Activated CD8-positive, alpha-beta memory T cell treated with anti-CD3 and anti-CD28 coated beads for 36 hours (primary cell): ENCODE measurements at regions not wholly inside any gene's neighbourhood (a gene's known extent, or its start where the extent isn't known, plus 50 kb on each side); places are given as distances from the start of the nearest gene placed in this dataset.

Experiments used
- CTCF ChIA-PET: fragments of 350-600 bp; sonication (Branson Sonifier 250); formaldehyde crosslinking; loops from one replicate; lab custom pipeline; 2021; ENCODE audit warnings: antibody characterized with exemption; lab: Charles Lee
- POLR2A ChIA-PET: fragments of 350-600 bp; sonication (Branson Sonifier 250); formaldehyde crosslinking; loops from one replicate; lab custom pipeline; 2021; ENCODE audit warnings: antibody characterized with exemption; lab: Charles Lee

GRCh38 chr2:239531456-239532241 is 130.8 kb upstream of the HDAC4 start:
- POLR2A ChIA-PET: no interaction called here
- CTCF ChIA-PET: no interaction called here

GRCh38 chr2:239530749-239531316 is 130.0 kb upstream of the HDAC4 start:
- POLR2A ChIA-PET: no interaction called here
- CTCF ChIA-PET: no interaction called here

GRCh38 chr2:239529313-239530015 is 128.6 kb upstream of the HDAC4 start:
- POLR2A ChIA-PET: no interaction called here
- CTCF ChIA-PET: no interaction called here

GRCh38 chr2:239528883-239529282 is 128.1 kb upstream of the HDAC4 start:
- ChIA-PET POLR2A (no interaction called here), CTCF (no interaction called here)

GRCh38 chr2:239528146-239528545 is 127.3 kb upstream of the HDAC4 start:
- POLR2A ChIA-PET: no interaction called here
- CTCF ChIA-PET: no interaction called here

GRCh38 chr2:239526666-239527415 is 126.0 kb upstream of the HDAC4 start:
- ChIA-PET POLR2A (no interaction called here), CTCF (no interaction called here)

GRCh38 chr2:239526038-239526437 is 125.2 kb upstream of the HDAC4 start:
- POLR2A ChIA-PET: no interaction called here

GRCh38 chr2:239523954-239524330 is 123.1 kb upstream of the HDAC4 start:
- ChIA-PET CTCF (no interaction called here), POLR2A (no interaction called here)

More at GRCh38 chr2:239526038-239526437, 125.2 kb upstream of the HDAC4 start:
- CTCF ChIA-PET: no interaction called here

GRCh38 chr2:239523147-239523953 is 122.5 kb upstream of the HDAC4 start:
- POLR2A ChIA-PET: no interaction called here
- CTCF ChIA-PET: no interaction called here

GRCh38 chr2:239522740-239523119 is 121.9 kb upstream of the HDAC4 start:
- CTCF ChIA-PET: no interaction called here
- POLR2A ChIA-PET: no interaction called here

- ChIA-PET CTCF (no interaction called here), POLR2A (no interaction called here)
Observed at GRCh38 chr2:239522002-239522739, 121.4 kb upstream of the HDAC4 start.

GRCh38 chr2:239521518-239521815 is 120.6 kb upstream of the HDAC4 start:
- POLR2A ChIA-PET: no interaction called here

GRCh38 chr2:239520811-239521517 is 120.1 kb upstream of the HDAC4 start:
- CTCF ChIA-PET: no interaction called here
- POLR2A ChIA-PET: no interaction called here

More at GRCh38 chr2:239521518-239521815, 120.6 kb upstream of the HDAC4 start:
- CTCF ChIA-PET: no interaction called here

GRCh38 chr2:239519921-239520585 is 119.2 kb upstream of the HDAC4 start:
- ChIA-PET POLR2A (no interaction called here), CTCF (no interaction called here)

GRCh38 chr2:239519089-239519920 is 118.5 kb upstream of the HDAC4 start:
- ChIA-PET POLR2A (no interaction called here), CTCF (no interaction called here)

GRCh38 chr2:239518286-239519088 is 117.7 kb upstream of the HDAC4 start:
- ChIA-PET POLR2A (no interaction called here), CTCF (no interaction called here)
